ENCODE measurements at regions not wholly inside any gene's neighbourhood (a gene's known extent, or its start where the extent isn't known, plus 50 kb on each side); places are given as distances from the start of the nearest gene placed in this dataset.

- H3K4me1 ChIP-seq: no peaks in the 10 kb centered on the region
- intact Hi-C loops (cut with DNase I): no loop called here
- no peaks in the 10 kb centered on the region for H3K36me3 ChIP-seq
- TF ChIP-seq POLR2A (IDR thresholded peaks at IDR 0.05): no peak
- H3K27me3 ChIP-seq: no peaks in the 10 kb centered on the region
- 13 to 16% methylated on average over 5 of the region's 5 CpGs for WGBS, 2 donors
- H3K27ac ChIP-seq: no peak overlapping the region
- DNase-seq: no peak
- H3K4me3 ChIP-seq (replicated peaks in 1 of 3): no peak overlapping the region
- no peaks in the 10 kb centered on the region for H3K9me3 ChIP-seq
Observed at GRCh38 chr7:51590746-51591145, 274.1 kb upstream of the COBL start.

- 62 to 70% methylated on average over 2 of the region's 2 CpGs for WGBS, 2 donors
- Histone ChIP-seq H3K27me3 (no peaks in the 10 kb centered on the region), H3K36me3 (no peaks in the 10 kb centered on the region), H3K9me3 (no peaks in the 10 kb centered on the region), H3K4me1 (no peaks in the 10 kb centered on the region), H3K27ac (no peak overlapping the region), H3K4me3 (replicated peaks in 1 of 3) (no peak overlapping the region)
- intact Hi-C loops (cut with DNase I): no loop called here
- no peak for DNase-seq
- TF ChIP-seq POLR2A (IDR thresholded peaks at IDR 0.05) (no peak), CTCF (IDR thresholded peaks at IDR 0.05) (no peak)
Observed at GRCh38 chr7:51589111-51589510, 272.5 kb upstream of the COBL start.

DNA sequence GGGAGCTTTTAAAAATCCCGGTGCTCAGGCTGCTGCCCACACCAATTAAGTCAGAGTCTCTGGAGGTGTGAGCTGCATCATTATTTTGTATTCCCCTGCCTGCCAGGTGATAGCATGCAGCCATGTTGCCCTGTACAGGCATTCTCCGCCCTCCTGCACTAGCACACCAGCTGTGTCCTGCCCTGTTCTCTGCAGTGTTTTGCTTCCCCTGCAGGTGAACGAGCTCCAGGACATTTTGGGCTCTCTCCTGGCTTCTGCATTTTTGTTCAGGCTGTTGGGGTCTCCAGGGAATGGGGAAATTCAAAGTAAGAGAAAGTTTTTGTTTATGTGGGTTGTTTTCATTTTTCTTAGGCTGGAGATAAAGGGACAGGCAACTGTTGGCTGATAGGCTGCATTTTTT is 271.0 kb upstream of the COBL start:
- no peaks in the 10 kb centered on the region for H3K9me3 ChIP-seq
- no peaks in the 10 kb centered on the region for H3K4me1 ChIP-seq
- no peak overlapping the region for H3K27ac ChIP-seq
- DNase-seq: no peak
- no peaks in the 10 kb centered on the region for H3K27me3 ChIP-seq
- H3K36me3 ChIP-seq: no peaks in the 10 kb centered on the region
- 48 to 58% methylated on average over 3 of the region's 3 CpGs for WGBS, 2 donors
- TF ChIP-seq POLR2A (IDR thresholded peaks at IDR 0.05): no peak
- no peak for TF ChIP-seq CTCF (IDR thresholded peaks at IDR 0.05)
- intact Hi-C loops (cut with DNase I): no loop called here
- no peak overlapping the region for H3K4me3 ChIP-seq (replicated peaks in 1 of 3)

- Histone ChIP-seq H3K36me3 (no peaks in the 10 kb centered on the region), H3K4me3 (replicated peaks in 1 of 3) (no peak overlapping the region), H3K27me3 (no peaks in the 10 kb centered on the region), H3K4me1 (no peaks in the 10 kb centered on the region), H3K27ac (no peak overlapping the region), H3K9me3 (no peaks in the 10 kb centered on the region)
- intact Hi-C loops (cut with DNase I): no loop called here
- WGBS, 2 donors: 78 to 90% methylated on average over 3 to 4 of the region's 4 CpGs
- no peak for TF ChIP-seq POLR2A (IDR thresholded peaks at IDR 0.05)
- TF ChIP-seq CTCF (IDR thresholded peaks at IDR 0.05): no peak
- DNase-seq: no peak
Observed at GRCh38 chr7:51577390-51577789, 260.8 kb upstream of the COBL start.

DNA sequence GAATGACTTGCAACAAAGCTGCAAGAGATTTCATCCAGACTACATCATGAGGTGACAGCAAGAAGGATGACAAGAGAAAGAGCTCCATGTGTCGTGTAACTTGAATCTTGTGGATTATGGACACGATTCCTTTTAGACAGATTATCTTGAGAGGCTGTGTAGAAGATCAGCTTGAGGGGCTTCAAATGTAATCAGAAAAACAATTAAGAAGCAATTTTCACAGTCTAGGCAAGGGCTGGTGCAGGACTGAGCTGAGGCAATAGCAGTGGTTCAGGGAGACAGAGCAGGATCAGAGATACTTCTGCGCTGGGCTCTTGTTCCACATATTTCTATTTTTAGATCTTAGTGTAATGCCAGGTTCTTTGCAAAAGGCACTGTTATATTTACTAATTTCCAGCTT is 253.0 kb upstream of the COBL start:
- no peaks in the 10 kb centered on the region for H3K27me3 ChIP-seq
- intact Hi-C loops (cut with DNase I): no loop called here
- no peak for DNase-seq
- H3K9me3 ChIP-seq: no peaks in the 10 kb centered on the region
- 66 to 88% methylated on average over 3 of the region's 3 CpGs for WGBS, 2 donors
- TF ChIP-seq POLR2A (IDR thresholded peaks at IDR 0.05) (no peak), CTCF (IDR thresholded peaks at IDR 0.05) (no peak)
- H3K27ac ChIP-seq: no peak overlapping the region
- no peak overlapping the region for H3K4me3 ChIP-seq (replicated peaks in 1 of 3)
- H3K4me1 ChIP-seq: no peaks in the 10 kb centered on the region
- no peaks in the 10 kb centered on the region for H3K36me3 ChIP-seq

- H3K27ac ChIP-seq: no peak overlapping the region
- H3K36me3 ChIP-seq: no peaks in the 10 kb centered on the region
- H3K9me3 ChIP-seq: no peaks in the 10 kb centered on the region
- intact Hi-C loops (cut with DNase I): no loop called here
- no peak for DNase-seq
- no peak overlapping the region for H3K4me3 ChIP-seq (replicated peaks in 1 of 3)
- TF ChIP-seq CTCF (IDR thresholded peaks at IDR 0.05) (no peak), POLR2A (IDR thresholded peaks at IDR 0.05) (no peak)
- no peaks in the 10 kb centered on the region for H3K4me1 ChIP-seq
- 87 to 89% methylated on average over 5 of the region's 5 CpGs for WGBS, 2 donors
- H3K27me3 ChIP-seq: no peaks in the 10 kb centered on the region
Observed at GRCh38 chr7:51569176-51569575, 252.6 kb upstream of the COBL start.

Measured in thyroid gland (tissue), 4 donors.